ENCODE measurements at regions not wholly inside any gene's neighbourhood (a gene's known extent, or its start where the extent isn't known, plus 50 kb on each side); places are given as distances from the start of the nearest gene placed in this dataset.

GRCh38 chr6:6471276-6471675 is 117.2 kb upstream of the LY86 start:
- Histone ChIP-seq H3K27ac (no peak overlapping the region), H3K4me1 (no peaks in the 10 kb centered on the region), H3K4me3 (no peak overlapping the region), H3K27me3 (no peaks in the 10 kb centered on the region), H3K36me3 (no peaks in the 10 kb centered on the region), H3K9me3 (peaks cover 5 to 13% of the 10 kb centered on the region in 2 donors)
- no peak for TF ChIP-seq POLR2A (IDR thresholded peaks at IDR 0.05)
- no peak for TF ChIP-seq POLR2AphosphoS5 (IDR thresholded peaks at IDR 0.05)
- TF ChIP-seq CTCF (IDR thresholded peaks at IDR 0.05) = no peak
- intact Hi-C loops (cut with DNase I; ENCODE audit: low total_unique reads) = loop anchor here (5.0 kb wide), 1 partner anchor 456 kb away; no protein-coding TSS in a partner anchor
- DNase-seq (ENCODE audit: low spot score in 2 of 2) = no peak

GRCh38 chr6:6474170-6474920 is 114.2 kb upstream of the LY86 start:
- DNase-seq (ENCODE audit: low spot score in 2 of 2) = no peak
- Histone ChIP-seq H3K4me3 (no peak overlapping the region), H3K27me3 (no peaks in the 10 kb centered on the region), H3K4me1 (no peaks in the 10 kb centered on the region), H3K27ac (no peak overlapping the region), H3K36me3 (no peaks in the 10 kb centered on the region), H3K9me3 (peaks cover 5 to 13% of the 10 kb centered on the region in 2 donors)
- intact Hi-C loops (cut with DNase I; ENCODE audit: low total_unique reads) = loop anchor here (5.0 kb wide), 1 partner anchor 453 kb away; no protein-coding TSS in a partner anchor
- no peak for TF ChIP-seq POLR2AphosphoS5 (IDR thresholded peaks at IDR 0.05)
- no peak for TF ChIP-seq POLR2A (IDR thresholded peaks at IDR 0.05)
- TF ChIP-seq CTCF (IDR thresholded peaks at IDR 0.05) = no peak

- H3K9me3 ChIP-seq = peaks cover 0 to 8% of the 10 kb centered on the region in 2 donors
- no peak overlapping the region for H3K27ac ChIP-seq
- intact Hi-C loops (cut with DNase I; ENCODE audit: low total_unique reads) = no loop called here
- no peaks in the 10 kb centered on the region for H3K27me3 ChIP-seq
- no peaks in the 10 kb centered on the region for H3K36me3 ChIP-seq
- TF ChIP-seq POLR2AphosphoS5 (IDR thresholded peaks at IDR 0.05) = no peak
- no peak for TF ChIP-seq CTCF (IDR thresholded peaks at IDR 0.05)
- TF ChIP-seq POLR2A (IDR thresholded peaks at IDR 0.05) = no peak
- no peak overlapping the region for H3K4me3 ChIP-seq
- H3K4me1 ChIP-seq = no peaks in the 10 kb centered on the region
- DNase-seq (ENCODE audit: low spot score in 2 of 2) = no peak
Observed at GRCh38 chr6:6479785-6480184, 108.7 kb upstream of the LY86 start.

- Histone ChIP-seq H3K27ac (no peak overlapping the region), H3K4me3 (no peak overlapping the region), H3K9me3 (peaks cover 0 to 8% of the 10 kb centered on the region in 2 donors), H3K4me1 (no peaks in the 10 kb centered on the region), H3K36me3 (no peaks in the 10 kb centered on the region), H3K27me3 (no peaks in the 10 kb centered on the region)
- no peak for DNase-seq (ENCODE audit: low spot score in 2 of 2)
- no peak for TF ChIP-seq CTCF (IDR thresholded peaks at IDR 0.05)
- TF ChIP-seq POLR2AphosphoS5 (IDR thresholded peaks at IDR 0.05) = no peak
- TF ChIP-seq POLR2A (IDR thresholded peaks at IDR 0.05) = no peak
- intact Hi-C loops (cut with DNase I; ENCODE audit: low total_unique reads) = no loop called here
Observed at GRCh38 chr6:6482256-6482655, 106.3 kb upstream of the LY86 start.

- DNase-seq (ENCODE audit: low spot score in 2 of 2) = no peak
- no peak overlapping the region for H3K27ac ChIP-seq
- H3K4me3 ChIP-seq = no peak overlapping the region
- TF ChIP-seq POLR2A (IDR thresholded peaks at IDR 0.05) (no peak), CTCF (IDR thresholded peaks at IDR 0.05) (no peak), POLR2AphosphoS5 (IDR thresholded peaks at IDR 0.05) (no peak)
- H3K9me3 ChIP-seq = peaks cover 0 to 8% of the 10 kb centered on the region in 2 donors
- no peaks in the 10 kb centered on the region for H3K36me3 ChIP-seq
- intact Hi-C loops (cut with DNase I; ENCODE audit: low total_unique reads) = no loop called here
- no peaks in the 10 kb centered on the region for H3K27me3 ChIP-seq
- no peaks in the 10 kb centered on the region for H3K4me1 ChIP-seq
Observed at GRCh38 chr6:6483168-6483567, 105.4 kb upstream of the LY86 start.
